K562 (cell line): ENCODE measurements at regions not wholly inside any gene's neighbourhood (a gene's known extent, or its start where the extent isn't known, plus 50 kb on each side); places are given as distances from the start of the nearest gene placed in this dataset.

Experiments
- DIDO1 ChIP-seq: fragments of 450-650 bp; IDR thresholded peaks from 2 replicates; pipeline ENCODE4 v1.6.1; 2016; ENCODE audit warnings: low read depth, missing biosample characterization, missing genetic modification characterization
- NCOA1 ChIP-seq: fragments of 450-650 bp; IDR thresholded peaks from 2 replicates; pipeline ENCODE4 v1.6.1; 2016; ENCODE audit warnings: low read depth
- NR2C2 ChIP-seq, 2 experiments: fragments of 200-800 bp in 1 of 2; sonication (Bioruptor generic) in 1 of 2; sonication (generic) in 1 of 2; formaldehyde crosslinking in 1 of 2; IDR thresholded peaks; 2 replicates each; pipeline versions ENCODE4 v1.6.1 to v1.8.0; 2016 to 2022; ENCODE audit warnings: mild to moderate bottlenecking in 1 of 2, missing compliant biosample characterization in 1 of 2, missing genetic modification characterization in 1 of 2, missing genetic modification reagents in 1 of 2
- SPI1 ChIP-seq: IDR thresholded peaks from 2 replicates; pipeline ENCODE4 v1.6.1; 2011; ENCODE audit warnings: low read depth, low read length, control low read depth, borderline replicate concordance
- TGIF2 ChIP-seq: sonication (generic); formaldehyde crosslinking; IDR thresholded peaks from 2 replicates; pipeline ENCODE4 v1.8.1; 2022; ENCODE audit warnings: mild to moderate bottlenecking, missing genetic modification reagents, moderate library complexity
- TOE1 ChIP-seq, 2 experiments: fragments of 450-650 bp in 1 of 2; sonication (generic) in 1 of 2; formaldehyde crosslinking in 1 of 2; IDR thresholded peaks; 2 replicates each; pipeline versions ENCODE4 v1.7.1 to v1.8.0; 2016 to 2022; ENCODE audit warnings: borderline replicate concordance in 2 of 2, mild to moderate bottlenecking in 2 of 2, antibody characterized with exemption in 1 of 2, inconsistent platforms in 1 of 2, low read depth in 1 of 2, missing genetic modification reagents in 1 of 2, moderate library complexity in 1 of 2
- TSHZ1 ChIP-seq: fragments of 250-450 bp; sonication (Bioruptor Pico); IDR thresholded peaks from 2 replicates; pipeline ENCODE4 v1.4.0; 2020; ENCODE audit warnings: mild to moderate bottlenecking, moderate library complexity
- ZNF263 ChIP-seq: sonication (generic); formaldehyde crosslinking; IDR thresholded peaks from 2 replicates; pipeline ENCODE4 v1.8.0; 2022; ENCODE audit warnings: mild to moderate bottlenecking, missing genetic modification reagents, borderline replicate concordance
- ZNF639 ChIP-seq, 2 experiments: fragments of 200-800 bp in 1 of 2; sonication (Bioruptor generic) in 1 of 2; sonication (generic) in 1 of 2; formaldehyde crosslinking in 1 of 2; IDR thresholded peaks in 1 of 2; conservative IDR thresholded peaks in 1 of 2; 2 replicates each; pipeline versions ENCODE4 v1.5.0 to v1.6.1; 2016 to 2020; ENCODE audit warnings: missing compliant biosample characterization in 1 of 2, missing genetic modification characterization in 1 of 2, missing genetic modification reagents in 1 of 2
- ZNF79 ChIP-seq: fragments of 250-450 bp; sonication (Bioruptor Pico); IDR thresholded peaks from 2 replicates; pipeline ENCODE4 v1.4.0; 2020; ENCODE audit warnings: low read depth, mild to moderate bottlenecking, moderate library complexity
- TF ChIP-seq, protein P1 (sequence below): fragments of 450-650 bp; IDR thresholded peaks from 2 replicates; pipeline ENCODE4 v1.6.1; 2016; ENCODE audit warnings: low read depth

- TF ChIP-seq DIDO1 (tag) (no peak), TOE1 (IDR thresholded peaks at IDR 0.05; ENCODE audit: borderline replicate concordance) (no peak), TOE1 (CRISPR knock-in tag; IDR thresholded peaks at IDR 0.05; ENCODE audit: borderline replicate concordance, low read depth) (no peak), SPI1 (no peak), ZNF263 (CRISPR knock-in tag) (no peak), ZNF639 (CRISPR knock-in tag; conservative IDR thresholded peaks at IDR 0.05 in 1 of 2, IDR thresholded peaks at IDR 0.05 in 1 of 2) (no peak), TSHZ1 (CRISPR knock-in tag) (no peak), NCOA1 (no peak), TGIF2 (CRISPR knock-in tag) (no peak), ZNF79 (CRISPR knock-in tag) (no peak), NR2C2 (CRISPR knock-in tag; IDR thresholded peaks at IDR 0.05) (no peak), NR2C2 (tag; IDR thresholded peaks at IDR 0.05) (no peak)
- TF ChIP-seq, protein P1, sequence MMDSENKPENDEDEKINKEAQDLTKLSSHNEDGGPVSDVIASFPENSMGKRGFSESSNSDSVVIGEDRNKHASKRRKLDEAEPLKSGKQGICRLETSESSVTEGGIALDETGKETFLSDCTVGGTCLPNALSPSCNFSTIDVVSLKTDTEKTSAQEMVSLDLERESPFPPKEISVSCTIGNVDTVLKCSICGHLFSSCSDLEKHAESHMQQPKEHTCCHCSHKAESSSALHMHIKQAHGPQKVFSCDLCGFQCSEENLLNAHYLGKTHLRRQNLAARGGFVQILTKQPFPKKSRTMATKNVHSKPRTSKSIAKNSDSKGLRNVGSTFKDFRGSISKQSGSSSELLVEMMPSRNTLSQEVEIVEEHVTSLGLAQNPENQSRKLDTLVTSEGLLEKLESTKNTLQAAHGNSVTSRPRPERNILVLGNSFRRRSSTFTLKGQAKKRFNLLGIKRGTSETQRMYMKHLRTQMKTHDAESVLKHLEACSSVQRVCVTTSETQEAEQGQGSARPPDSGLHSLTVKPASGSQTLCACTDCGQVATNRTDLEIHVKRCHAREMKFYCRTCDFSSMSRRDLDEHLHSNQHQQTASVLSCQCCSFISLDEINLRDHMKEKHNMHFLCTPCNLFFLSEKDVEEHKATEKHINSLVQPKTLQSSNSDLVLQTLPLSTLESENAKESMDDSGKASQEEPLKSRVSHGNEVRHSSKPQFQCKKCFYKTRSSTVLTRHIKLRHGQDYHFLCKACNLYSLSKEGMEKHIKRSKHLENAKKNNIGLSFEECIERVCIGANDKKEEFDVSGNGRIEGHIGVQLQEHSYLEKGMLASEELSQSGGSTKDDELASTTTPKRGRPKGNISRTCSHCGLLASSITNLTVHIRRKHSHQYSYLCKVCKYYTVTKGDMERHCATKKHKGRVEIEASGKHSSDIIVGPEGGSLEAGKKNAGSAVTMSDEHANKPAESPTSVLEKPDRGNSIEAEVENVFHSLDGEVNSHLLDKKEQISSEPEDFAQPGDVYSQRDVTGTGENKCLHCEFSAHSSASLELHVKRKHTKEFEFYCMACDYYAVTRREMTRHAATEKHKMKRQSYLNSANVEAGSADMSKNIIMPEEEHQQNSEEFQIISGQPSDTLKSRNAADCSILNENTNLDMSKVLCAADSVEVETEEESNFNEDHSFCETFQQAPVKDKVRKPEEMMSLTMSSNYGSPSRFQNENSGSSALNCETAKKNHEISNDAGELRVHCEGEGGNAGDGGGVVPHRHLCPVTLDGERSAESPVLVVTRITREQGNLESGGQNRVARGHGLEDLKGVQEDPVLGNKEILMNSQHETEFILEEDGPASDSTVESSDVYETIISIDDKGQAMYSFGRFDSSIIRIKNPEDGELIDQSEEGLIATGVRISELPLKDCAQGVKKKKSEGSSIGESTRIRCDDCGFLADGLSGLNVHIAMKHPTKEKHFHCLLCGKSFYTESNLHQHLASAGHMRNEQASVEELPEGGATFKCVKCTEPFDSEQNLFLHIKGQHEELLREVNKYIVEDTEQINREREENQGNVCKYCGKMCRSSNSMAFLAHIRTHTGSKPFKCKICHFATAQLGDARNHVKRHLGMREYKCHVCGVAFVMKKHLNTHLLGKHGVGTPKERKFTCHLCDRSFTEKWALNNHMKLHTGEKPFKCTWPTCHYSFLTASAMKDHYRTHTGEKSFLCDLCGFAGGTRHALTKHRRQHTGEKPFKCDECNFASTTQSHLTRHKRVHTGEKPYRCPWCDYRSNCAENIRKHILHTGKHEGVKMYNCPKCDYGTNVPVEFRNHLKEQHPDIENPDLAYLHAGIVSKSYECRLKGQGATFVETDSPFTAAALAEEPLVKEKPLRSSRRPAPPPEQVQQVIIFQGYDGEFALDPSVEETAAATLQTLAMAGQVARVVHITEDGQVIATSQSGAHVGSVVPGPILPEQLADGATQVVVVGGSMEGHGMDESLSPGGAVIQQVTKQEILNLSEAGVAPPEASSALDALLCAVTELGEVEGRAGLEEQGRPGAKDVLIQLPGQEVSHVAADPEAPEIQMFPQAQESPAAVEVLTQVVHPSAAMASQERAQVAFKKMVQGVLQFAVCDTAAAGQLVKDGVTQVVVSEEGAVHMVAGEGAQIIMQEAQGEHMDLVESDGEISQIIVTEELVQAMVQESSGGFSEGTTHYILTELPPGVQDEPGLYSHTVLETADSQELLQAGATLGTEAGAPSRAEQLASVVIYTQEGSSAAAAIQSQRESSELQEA, result no peak
Observed at GRCh38 chr20:6200092-6200491, 77.3 kb upstream of the FERMT1 start (continued).
